Stimulated activated memory B cell treated with anti-CD40 and anti-IgM and Interleukin-4, amounts not matched to agents 10 μg/mL and 1 μg/mL and 100 μg/mL, for 72 hours (primary cell): ENCODE measurements at regions not wholly inside any gene's neighbourhood (a gene's known extent, or its start where the extent isn't known, plus 50 kb on each side); places are given as distances from the start of the nearest gene placed in this dataset.

Experiments used
- ATAC-seq: fragments of 150-1000 bp; cut with Tn5 transposase; 2 replicates; pipeline ENCODE4 v1.10.0; 2021
- H3K27ac Mint-ChIP-seq: one replicate; pipeline ENCODE4 v1.8.0; 2022; ENCODE audit warnings: mild to moderate bottlenecking, mixed read lengths
- H3K27me3 Mint-ChIP-seq: one replicate; pipeline ENCODE4 v1.8.0; 2022; ENCODE audit warnings: mixed read lengths
- H3K36me3 Mint-ChIP-seq: one replicate; pipeline ENCODE4 v1.8.0; 2022; ENCODE audit warnings: mixed read lengths
- H3K4me1 Mint-ChIP-seq: one replicate; pipeline ENCODE4 v1.8.0; 2022; ENCODE audit warnings: mixed read lengths
- H3K4me3 Mint-ChIP-seq: one replicate; pipeline ENCODE4 v1.8.0; 2022; ENCODE audit warnings: mild to moderate bottlenecking, moderate library complexity, mixed read lengths
- H3K9me3 Mint-ChIP-seq: one replicate; pipeline ENCODE4 v1.8.0; 2022; ENCODE audit warnings: mixed read lengths

GRCh38 chr9:28887188-28887884 lies 1314.1 kb upstream of the C9orf72 start:
- H3K36me3 Mint-ChIP-seq = no peaks in the 10 kb centered on the region
- H3K27me3 Mint-ChIP-seq = no peaks in the 10 kb centered on the region
- H3K9me3 Mint-ChIP-seq = no peaks in the 10 kb centered on the region
- H3K4me1 Mint-ChIP-seq = no peaks in the 10 kb centered on the region
- no peak overlapping the region for H3K4me3 Mint-ChIP-seq
- H3K27ac Mint-ChIP-seq = no peak overlapping the region
- no peak for ATAC-seq

GRCh38 chr9:28888806-28889205 lies 1315.5 kb upstream of the C9orf72 start:
- no peaks in the 10 kb centered on the region for H3K27me3 Mint-ChIP-seq
- no peak overlapping the region for H3K27ac Mint-ChIP-seq
- ATAC-seq = no peak
- no peaks in the 10 kb centered on the region for H3K9me3 Mint-ChIP-seq
- H3K4me1 Mint-ChIP-seq = no peaks in the 10 kb centered on the region
- H3K36me3 Mint-ChIP-seq = no peaks in the 10 kb centered on the region
- H3K4me3 Mint-ChIP-seq = no peak overlapping the region

DNA sequence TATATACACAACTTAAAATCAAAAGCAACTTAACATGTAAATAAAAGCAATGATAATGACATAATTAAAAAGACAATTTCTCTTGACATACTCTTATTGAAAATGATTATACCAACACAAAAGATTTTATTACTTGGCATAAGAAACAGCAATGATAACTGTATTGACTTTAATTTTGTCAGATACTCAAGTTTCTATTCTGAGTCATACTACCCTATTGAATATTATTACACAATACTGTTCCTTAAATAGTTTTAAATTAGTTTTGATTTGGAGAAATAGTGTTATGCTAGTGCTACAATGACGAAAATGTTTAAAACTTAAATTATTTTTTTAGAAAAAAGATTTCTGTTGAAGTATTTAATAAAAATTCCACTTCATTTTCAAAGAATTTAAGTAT lies 1319.3 kb upstream of the C9orf72 start:
- Mint-ChIP-seq H3K4me3 (no peak overlapping the region), H3K36me3 (no peaks in the 10 kb centered on the region), H3K27ac (no peak overlapping the region), H3K9me3 (no peaks in the 10 kb centered on the region), H3K27me3 (no peaks in the 10 kb centered on the region), H3K4me1 (no peaks in the 10 kb centered on the region)
- no peak for ATAC-seq

- H3K4me3 Mint-ChIP-seq = no peak overlapping the region
- no peak overlapping the region for H3K27ac Mint-ChIP-seq
- no peaks in the 10 kb centered on the region for H3K36me3 Mint-ChIP-seq
- no peaks in the 10 kb centered on the region for H3K27me3 Mint-ChIP-seq
- H3K4me1 Mint-ChIP-seq = no peaks in the 10 kb centered on the region
- H3K9me3 Mint-ChIP-seq = peaks cover 3% of the 10 kb centered on the region
- ATAC-seq = peak; percentile 12
Observed at GRCh38 chr9:28899267-28899666, 1326.0 kb upstream of the C9orf72 start.

GRCh38 chr9:28899926-28900325 lies 1326.6 kb upstream of the C9orf72 start:
- no peaks in the 10 kb centered on the region for H3K4me1 Mint-ChIP-seq
- H3K27me3 Mint-ChIP-seq = no peaks in the 10 kb centered on the region
- peak; percentile 20 for ATAC-seq
- H3K27ac Mint-ChIP-seq = no peak overlapping the region
- no peaks in the 10 kb centered on the region for H3K36me3 Mint-ChIP-seq
- H3K9me3 Mint-ChIP-seq = peaks cover 3% of the 10 kb centered on the region
- no peak overlapping the region for H3K4me3 Mint-ChIP-seq

- Mint-ChIP-seq H3K36me3 (no peaks in the 10 kb centered on the region), H3K27ac (no peak overlapping the region), H3K4me1 (no peaks in the 10 kb centered on the region), H3K4me3 (no peak overlapping the region), H3K27me3 (no peaks in the 10 kb centered on the region), H3K9me3 (peaks cover 3% of the 10 kb centered on the region)
- ATAC-seq = no peak
Observed at GRCh38 chr9:28900406-28900805, 1327.1 kb upstream of the C9orf72 start.

DNA sequence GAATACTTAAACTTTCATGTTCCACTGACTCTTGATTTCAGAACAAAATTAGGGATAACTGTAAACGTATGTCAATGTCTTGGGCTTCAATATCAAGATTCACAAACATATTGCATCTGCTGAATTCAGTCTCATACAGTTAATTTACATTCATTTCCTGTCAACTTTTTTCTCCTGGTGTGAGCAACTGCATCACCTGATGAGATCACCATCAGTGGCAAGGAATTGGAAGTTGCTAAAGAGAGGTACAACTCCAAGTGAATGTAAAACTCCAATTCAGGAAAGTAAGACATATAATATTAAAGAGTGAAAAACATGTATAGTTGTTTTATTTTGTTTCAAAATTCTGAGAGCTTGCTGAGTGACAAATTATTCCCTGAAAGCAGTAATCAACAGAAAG lies 1336.2 kb upstream of the C9orf72 start:
- ATAC-seq = no peak
- Mint-ChIP-seq H3K9me3 (no peaks in the 10 kb centered on the region), H3K36me3 (no peaks in the 10 kb centered on the region), H3K27ac (no peak overlapping the region), H3K4me1 (no peaks in the 10 kb centered on the region), H3K27me3 (no peaks in the 10 kb centered on the region), H3K4me3 (no peak overlapping the region)

GRCh38 chr9:28912621-28913020 lies 1339.3 kb upstream of the C9orf72 start:
- Mint-ChIP-seq H3K4me1 (no peaks in the 10 kb centered on the region), H3K27ac (no peak overlapping the region), H3K36me3 (no peaks in the 10 kb centered on the region)

GRCh38 chr9:28915202-28915930 lies 1342.1 kb upstream of the C9orf72 start:
- ATAC-seq = no peak
- H3K27me3 Mint-ChIP-seq = no peaks in the 10 kb centered on the region

More at GRCh38 chr9:28912621-28913020, 1339.3 kb upstream of the C9orf72 start:
- no peak for ATAC-seq
- no peak overlapping the region for H3K4me3 Mint-ChIP-seq
- H3K9me3 Mint-ChIP-seq = peaks cover 8% of the 10 kb centered on the region
- H3K27me3 Mint-ChIP-seq = no peaks in the 10 kb centered on the region

DNA sequence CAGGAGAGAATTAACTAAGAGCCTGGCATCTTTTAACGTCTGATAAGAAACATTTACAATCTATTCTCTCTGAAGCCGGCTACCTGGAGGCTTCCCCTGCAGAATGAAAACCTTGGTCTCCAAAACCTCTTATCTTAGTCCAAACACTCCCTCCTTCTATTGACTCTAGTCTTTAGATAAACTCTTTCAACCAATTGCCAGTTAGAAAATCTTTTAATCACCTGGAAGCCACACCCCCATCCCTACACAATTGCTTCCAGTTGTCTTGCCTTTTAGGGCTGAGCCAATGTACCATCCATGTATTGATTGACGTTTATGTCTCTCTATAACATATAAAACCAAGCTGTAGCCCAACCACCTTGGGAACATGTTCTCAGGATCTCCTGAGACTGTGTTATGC lies 1343.1 kb upstream of the C9orf72 start:
- Mint-ChIP-seq H3K27me3 (no peaks in the 10 kb centered on the region), H3K9me3 (peaks cover 10% of the 10 kb centered on the region), H3K4me3 (no peak overlapping the region), H3K36me3 (no peaks in the 10 kb centered on the region), H3K4me1 (no peaks in the 10 kb centered on the region), H3K27ac (no peak overlapping the region)
- ATAC-seq = no peak

More at GRCh38 chr9:28915202-28915930, 1342.1 kb upstream of the C9orf72 start:
- Mint-ChIP-seq H3K4me1 (no peaks in the 10 kb centered on the region), H3K27ac (no peak overlapping the region), H3K4me3 (no peak overlapping the region), H3K9me3 (peaks cover 10% of the 10 kb centered on the region), H3K36me3 (no peaks in the 10 kb centered on the region)

DNA sequence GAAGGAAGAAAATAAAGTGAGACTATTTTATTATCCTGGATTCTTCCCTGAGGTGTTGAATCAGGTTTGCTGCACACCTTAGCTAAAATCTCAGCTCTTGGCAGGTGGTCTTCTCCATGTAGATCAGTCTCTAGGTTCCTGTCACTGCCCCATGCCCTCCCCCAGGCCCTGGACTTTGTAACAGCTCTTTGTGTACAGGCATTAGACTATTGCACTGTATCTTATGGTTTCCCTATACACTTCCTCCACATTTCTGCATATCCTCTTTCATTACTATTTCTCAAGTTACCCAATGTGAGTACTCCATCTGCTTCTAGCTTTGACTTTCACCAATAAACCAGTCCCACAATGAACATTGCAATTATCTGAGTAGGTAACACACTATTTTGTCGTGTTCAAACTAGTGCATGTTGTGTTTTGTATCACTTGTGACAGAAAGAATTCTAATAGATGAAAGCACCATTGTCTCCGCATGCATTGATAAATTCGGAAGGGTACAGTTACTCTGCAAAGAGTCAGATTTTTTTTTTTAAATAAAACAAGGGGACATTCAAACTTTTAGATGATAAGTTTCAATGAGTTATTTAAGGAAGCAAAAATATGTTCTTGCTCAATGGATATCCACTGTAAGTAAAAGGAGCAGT lies 1348.7 kb upstream of the C9orf72 start:
- Mint-ChIP-seq H3K4me1 (no peaks in the 10 kb centered on the region), H3K9me3 (peaks cover 5% of the 10 kb centered on the region), H3K36me3 (no peaks in the 10 kb centered on the region), H3K27ac (no peak overlapping the region), H3K27me3 (no peaks in the 10 kb centered on the region), H3K4me3 (no peak overlapping the region)
- no peak for ATAC-seq

DNA sequence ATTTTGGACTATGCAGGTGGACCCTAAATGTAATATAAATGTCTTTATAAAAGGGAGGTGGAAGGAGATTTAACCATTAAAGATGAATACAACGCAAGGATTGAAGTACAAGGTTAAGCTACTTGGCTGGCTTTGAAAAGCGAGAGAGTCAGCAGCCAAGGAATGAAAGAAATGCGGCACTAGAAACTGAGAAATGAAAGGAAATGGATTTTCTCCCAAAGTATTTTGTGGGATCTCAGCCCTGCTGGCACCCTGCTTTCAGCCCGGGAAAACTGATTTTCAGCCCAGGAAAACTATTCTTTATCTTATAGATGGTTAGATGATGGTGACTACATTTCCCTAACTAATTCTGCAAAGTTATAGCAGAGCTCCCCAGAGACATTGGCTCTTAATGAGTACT lies 1349.6 kb upstream of the C9orf72 start:
- Mint-ChIP-seq H3K27ac (no peak overlapping the region), H3K27me3 (no peaks in the 10 kb centered on the region), H3K4me1 (no peaks in the 10 kb centered on the region), H3K4me3 (no peak overlapping the region), H3K36me3 (no peaks in the 10 kb centered on the region), H3K9me3 (peaks cover 1% of the 10 kb centered on the region)
- ATAC-seq = no peak

DNA sequence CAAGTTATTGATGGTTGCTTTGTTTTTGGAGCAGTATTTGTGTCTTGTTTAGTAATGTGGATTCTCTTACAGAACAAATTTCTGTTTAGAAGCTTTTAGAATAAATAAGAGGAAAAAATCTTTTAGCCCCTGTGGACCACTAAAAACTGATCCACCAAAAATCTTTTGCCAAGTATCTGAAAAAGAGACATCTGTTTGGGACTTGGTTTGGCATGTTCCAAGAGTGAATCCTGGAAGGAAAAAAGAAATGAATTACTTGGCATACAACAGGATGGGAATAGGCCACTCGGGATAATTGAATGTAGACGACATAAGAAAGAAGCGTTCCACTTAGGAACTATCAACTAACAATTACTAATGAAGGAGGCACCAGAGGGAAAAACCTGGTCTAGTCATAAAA lies 1350.1 kb upstream of the C9orf72 start:
- H3K27me3 Mint-ChIP-seq = no peaks in the 10 kb centered on the region
- no peaks in the 10 kb centered on the region for H3K4me1 Mint-ChIP-seq
- H3K9me3 Mint-ChIP-seq = no peaks in the 10 kb centered on the region
- H3K27ac Mint-ChIP-seq = no peak overlapping the region
- no peaks in the 10 kb centered on the region for H3K36me3 Mint-ChIP-seq
- ATAC-seq = no peak
- H3K4me3 Mint-ChIP-seq = no peak overlapping the region

DNA sequence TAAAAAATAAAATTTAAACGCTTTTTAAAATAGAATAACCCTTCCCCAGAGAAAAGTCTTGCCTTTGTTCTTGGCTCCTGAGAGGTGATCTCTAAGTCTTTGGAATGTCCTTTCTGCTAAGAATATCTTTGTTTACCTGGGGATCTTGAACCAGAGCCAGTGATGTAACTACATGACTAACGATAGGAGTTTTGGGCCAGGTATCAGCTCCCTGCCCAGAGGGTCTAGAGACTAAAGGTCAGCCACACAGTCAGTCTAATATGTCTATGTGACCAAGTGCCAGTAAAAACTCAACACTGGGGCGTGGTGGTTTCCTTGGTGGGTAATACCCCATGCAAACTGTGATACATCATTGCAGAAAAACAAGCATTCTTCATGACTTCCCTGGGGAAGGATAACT lies 1351.9 kb upstream of the C9orf72 start:
- H3K36me3 Mint-ChIP-seq = no peaks in the 10 kb centered on the region

DNA sequence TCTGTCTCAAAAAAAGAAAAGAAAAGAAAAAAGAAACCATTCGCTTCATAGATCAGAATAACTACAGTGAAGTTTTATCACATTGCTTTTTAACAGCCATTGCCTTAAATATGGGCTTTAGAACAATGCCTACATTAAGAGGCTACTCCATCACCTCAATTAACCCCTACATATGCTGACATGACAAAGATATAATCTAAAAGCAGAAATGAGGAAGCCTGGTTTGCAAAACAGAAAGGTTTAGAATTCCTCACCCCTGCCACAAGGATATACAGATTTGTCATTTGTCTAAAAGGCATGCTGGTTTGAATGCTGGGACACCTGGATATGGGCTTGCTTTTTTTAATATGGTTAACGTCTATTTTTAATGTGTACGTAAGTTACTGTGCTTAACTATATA lies 1353.0 kb upstream of the C9orf72 start:
- H3K27me3 Mint-ChIP-seq = no peaks in the 10 kb centered on the region
- no peaks in the 10 kb centered on the region for H3K4me1 Mint-ChIP-seq
- H3K9me3 Mint-ChIP-seq = peaks cover 4% of the 10 kb centered on the region
- H3K36me3 Mint-ChIP-seq = no peaks in the 10 kb centered on the region
- H3K4me3 Mint-ChIP-seq = no peak overlapping the region
- no peak for ATAC-seq
- H3K27ac Mint-ChIP-seq = no peak overlapping the region

More for the DNA sequence above, 1351.9 kb upstream of the C9orf72 start:
- Mint-ChIP-seq H3K27me3 (no peaks in the 10 kb centered on the region), H3K4me3 (no peak overlapping the region), H3K27ac (no peak overlapping the region), H3K9me3 (peaks cover 3% of the 10 kb centered on the region), H3K4me1 (no peaks in the 10 kb centered on the region)
- ATAC-seq = no peak

GRCh38 chr9:28927691-28928090 lies 1354.4 kb upstream of the C9orf72 start:
- no peaks in the 10 kb centered on the region for H3K27me3 Mint-ChIP-seq
- no peaks in the 10 kb centered on the region for H3K4me1 Mint-ChIP-seq
- no peaks in the 10 kb centered on the region for H3K36me3 Mint-ChIP-seq
- H3K27ac Mint-ChIP-seq = no peak overlapping the region
- H3K9me3 Mint-ChIP-seq = peaks cover 4% of the 10 kb centered on the region
- H3K4me3 Mint-ChIP-seq = no peak overlapping the region
- ATAC-seq = no peak
